ENCODE measurements at regions not wholly inside any gene's neighbourhood (a gene's known extent, or its start where the extent isn't known, plus 50 kb on each side); places are given as distances from the start of the nearest gene placed in this dataset.
"Not testable (repeated sequence)": the region's sequence is repeated elsewhere in the genome, so short reads cannot be mapped to it uniquely, and the experiment has no call there.

GRCh38 chr18:22525313-22525712 lies 107.6 kb upstream of the CTAGE1 start:
- H3K4me1 ChIP-seq: no peaks in the 10 kb centered on the region
- H3K4me3 ChIP-seq: no peak overlapping the region
- H3K9me3 ChIP-seq: no peaks in the 10 kb centered on the region
- no peaks in the 10 kb centered on the region for H3K36me3 ChIP-seq
- no peak for DNase-seq
- no peak overlapping the region for H3K27ac ChIP-seq
- intact Hi-C loops (cut with DNase I): no loop called here
- no peaks in the 10 kb centered on the region for H3K27me3 ChIP-seq
- TF ChIP-seq, protein P1, sequence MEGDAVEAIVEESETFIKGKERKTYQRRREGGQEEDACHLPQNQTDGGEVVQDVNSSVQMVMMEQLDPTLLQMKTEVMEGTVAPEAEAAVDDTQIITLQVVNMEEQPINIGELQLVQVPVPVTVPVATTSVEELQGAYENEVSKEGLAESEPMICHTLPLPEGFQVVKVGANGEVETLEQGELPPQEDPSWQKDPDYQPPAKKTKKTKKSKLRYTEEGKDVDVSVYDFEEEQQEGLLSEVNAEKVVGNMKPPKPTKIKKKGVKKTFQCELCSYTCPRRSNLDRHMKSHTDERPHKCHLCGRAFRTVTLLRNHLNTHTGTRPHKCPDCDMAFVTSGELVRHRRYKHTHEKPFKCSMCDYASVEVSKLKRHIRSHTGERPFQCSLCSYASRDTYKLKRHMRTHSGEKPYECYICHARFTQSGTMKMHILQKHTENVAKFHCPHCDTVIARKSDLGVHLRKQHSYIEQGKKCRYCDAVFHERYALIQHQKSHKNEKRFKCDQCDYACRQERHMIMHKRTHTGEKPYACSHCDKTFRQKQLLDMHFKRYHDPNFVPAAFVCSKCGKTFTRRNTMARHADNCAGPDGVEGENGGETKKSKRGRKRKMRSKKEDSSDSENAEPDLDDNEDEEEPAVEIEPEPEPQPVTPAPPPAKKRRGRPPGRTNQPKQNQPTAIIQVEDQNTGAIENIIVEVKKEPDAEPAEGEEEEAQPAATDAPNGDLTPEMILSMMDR (IDR thresholded peaks at IDR 0.05): no peak
- ATAC-seq: no peak

GRCh38 chr18:22525883-22526282 lies 108.2 kb upstream of the CTAGE1 start:
- no peak for DNase-seq
- Histone ChIP-seq H3K9me3 (no peaks in the 10 kb centered on the region), H3K27me3 (no peaks in the 10 kb centered on the region)

GRCh38 chr18:22528291-22528690 lies 110.6 kb upstream of the CTAGE1 start:
- Histone ChIP-seq H3K4me1 (no peaks in the 10 kb centered on the region), H3K27me3 (no peaks in the 10 kb centered on the region), H3K9me3 (no peaks in the 10 kb centered on the region), H3K36me3 (no peaks in the 10 kb centered on the region), H3K27ac (no peak overlapping the region), H3K4me3 (no peak overlapping the region)
- TF ChIP-seq, protein P1 (IDR thresholded peaks at IDR 0.05): no peak
- no peak for ATAC-seq
- no peak for DNase-seq
- intact Hi-C loops (cut with DNase I): no loop called here

More at GRCh38 chr18:22525883-22526282, 108.2 kb upstream of the CTAGE1 start:
- no peak for ATAC-seq
- H3K4me1 ChIP-seq: no peaks in the 10 kb centered on the region
- H3K4me3 ChIP-seq: no peak overlapping the region
- intact Hi-C loops (cut with DNase I): no loop called here
- H3K36me3 ChIP-seq: no peaks in the 10 kb centered on the region
- no peak overlapping the region for H3K27ac ChIP-seq
- TF ChIP-seq, protein P1 (IDR thresholded peaks at IDR 0.05): no peak

- H3K4me3 ChIP-seq; ATAC-seq; H3K27me3 ChIP-seq; DNase-seq; intact Hi-C loops (cut with DNase I); H3K27ac ChIP-seq; H3K9me3 ChIP-seq; H3K4me1 ChIP-seq; H3K36me3 ChIP-seq: not testable (repeated sequence)
These were observed 117.0 kb upstream of the CTAGE1 start for GRCh38 chr18:22534706-22535105.

GRCh38 chr18:22536558-22536957 lies 118.8 kb upstream of the CTAGE1 start:
- DNase-seq: no peak
- Histone ChIP-seq H3K27ac (no peak overlapping the region), H3K9me3 (no peaks in the 10 kb centered on the region), H3K36me3 (no peaks in the 10 kb centered on the region), H3K4me1 (no peaks in the 10 kb centered on the region), H3K4me3 (no peak overlapping the region), H3K27me3 (no peaks in the 10 kb centered on the region)
- intact Hi-C loops (cut with DNase I): no loop called here
- no peak for ATAC-seq
- TF ChIP-seq, protein P1 (IDR thresholded peaks at IDR 0.05): no peak

DNA sequence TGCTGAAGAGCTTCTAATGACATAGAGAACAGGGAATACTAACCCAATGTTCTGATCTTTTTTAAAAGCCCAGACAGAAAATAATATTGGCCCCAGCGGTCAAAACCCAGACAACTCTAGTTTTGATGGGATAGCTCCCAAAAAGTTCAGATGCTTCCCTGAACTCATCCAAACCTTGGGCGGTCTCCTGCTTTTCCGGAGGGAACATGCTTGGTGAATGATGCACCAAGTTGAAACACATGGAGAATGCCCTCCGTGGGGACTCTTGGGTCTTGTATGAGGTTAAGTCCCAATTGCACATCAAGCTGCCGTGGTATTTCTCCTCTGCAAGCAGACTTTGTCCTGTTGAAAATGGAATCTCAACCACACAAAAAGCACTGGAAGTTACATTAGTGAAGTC lies 120.7 kb upstream of the CTAGE1 start:
- H3K36me3 ChIP-seq: no peaks in the 10 kb centered on the region
- no peaks in the 10 kb centered on the region for H3K9me3 ChIP-seq
- no peak overlapping the region for H3K27ac ChIP-seq
- H3K4me1 ChIP-seq: no peaks in the 10 kb centered on the region
- intact Hi-C loops (cut with DNase I): no loop called here
- no peaks in the 10 kb centered on the region for H3K27me3 ChIP-seq
- H3K4me3 ChIP-seq: no peak overlapping the region
- ATAC-seq (no peak), DNase-seq (no peak)
- TF ChIP-seq, protein P1 (IDR thresholded peaks at IDR 0.05): no peak
